Activated naive CD8-positive, alpha-beta T cell treated with anti-CD3 and anti-CD28 coated beads, Interleukin-2, amount 10 ng/mL, durations not matched to agents 7 days and 5 days (primary cell): ENCODE measurements at regions not wholly inside any gene's neighbourhood (a gene's known extent, or its start where the extent isn't known, plus 50 kb on each side); places are given as distances from the start of the nearest gene placed in this dataset.

Source experiments
- ATAC-seq: fragments of 150-1000 bp; cut with Tn5 transposase; one replicate; pipeline ENCODE4 v1.10.0; 2021; ENCODE audit warnings: low read depth, moderate library complexity
- POLR2A ChIA-PET: fragments of 350-600 bp; sonication (Branson Sonifier 250); formaldehyde crosslinking; loops from one replicate; lab custom pipeline; 2021; ENCODE audit warnings: antibody characterized with exemption; lab: Charles Lee
- DNase-seq: peaks from one replicate; pipeline ENCODE4 v3.0.0; 2021
- H3K27ac Mint-ChIP-seq: one replicate; pipeline ENCODE4 v1.8.0; 2022; ENCODE audit warnings: mild to moderate bottlenecking, mixed read lengths
- H3K27me3 Mint-ChIP-seq: one replicate; pipeline ENCODE4 v1.8.0; 2022; ENCODE audit warnings: mild to moderate bottlenecking, moderate library complexity, mixed read lengths
- H3K36me3 Mint-ChIP-seq: one replicate; pipeline ENCODE4 v1.8.0; 2021; ENCODE audit warnings: mild to moderate bottlenecking, mixed read lengths
- H3K4me1 Mint-ChIP-seq: one replicate; pipeline ENCODE4 v1.8.0; 2021; ENCODE audit warnings: mixed read lengths
- H3K4me3 Mint-ChIP-seq: one replicate; pipeline ENCODE4 v1.8.0; 2022; ENCODE audit warnings: mild to moderate bottlenecking, moderate library complexity, mixed read lengths
- H3K9me3 Mint-ChIP-seq: one replicate; pipeline ENCODE4 v1.8.0; 2021; ENCODE audit warnings: mixed read lengths

DNA sequence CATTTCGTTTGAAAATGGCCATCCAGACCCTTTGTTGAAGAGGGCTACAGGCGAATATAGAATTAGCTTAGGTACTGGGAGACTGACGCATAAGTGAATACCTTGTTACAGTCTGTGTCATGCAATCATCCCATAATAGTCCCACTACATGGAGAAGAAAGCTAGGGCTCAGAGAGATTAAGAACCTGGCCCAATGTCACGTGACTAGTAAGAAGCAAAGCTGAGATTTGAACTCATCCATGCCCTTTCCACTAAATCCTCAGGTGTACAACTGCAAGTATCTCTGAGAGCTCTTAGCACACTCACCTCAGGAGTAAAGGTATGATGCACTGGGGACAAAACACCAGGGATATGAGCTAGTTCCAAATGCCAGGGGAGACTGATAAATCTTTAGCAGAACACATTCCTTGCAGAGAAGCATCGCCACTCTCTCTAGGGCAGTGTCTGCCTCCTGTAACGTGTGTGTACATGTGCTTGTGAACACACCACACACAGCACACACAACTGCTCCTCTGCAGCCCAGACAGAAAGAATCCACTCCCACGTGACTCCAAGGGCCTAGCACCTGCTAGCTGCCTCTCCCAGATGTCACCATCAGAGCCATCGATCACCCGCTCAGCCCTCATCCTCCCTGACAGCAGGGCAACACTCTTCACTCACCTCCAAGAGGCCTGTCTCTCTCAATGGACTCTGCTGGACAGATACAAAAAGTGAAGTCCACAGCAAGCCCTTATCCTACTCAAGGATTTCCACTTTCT lies 402.8 kb downstream of the NXPE2 start:
- Mint-ChIP-seq H3K4me1 (no peaks in the 10 kb centered on the region), H3K4me3 (no peak overlapping the region), H3K27ac (no peak overlapping the region), H3K9me3 (no peaks in the 10 kb centered on the region), H3K36me3 (no peaks in the 10 kb centered on the region), H3K27me3 (no peaks in the 10 kb centered on the region)
- no peak for DNase-seq
- ATAC-seq = no peak
- POLR2A ChIA-PET = no interaction called here

DNA sequence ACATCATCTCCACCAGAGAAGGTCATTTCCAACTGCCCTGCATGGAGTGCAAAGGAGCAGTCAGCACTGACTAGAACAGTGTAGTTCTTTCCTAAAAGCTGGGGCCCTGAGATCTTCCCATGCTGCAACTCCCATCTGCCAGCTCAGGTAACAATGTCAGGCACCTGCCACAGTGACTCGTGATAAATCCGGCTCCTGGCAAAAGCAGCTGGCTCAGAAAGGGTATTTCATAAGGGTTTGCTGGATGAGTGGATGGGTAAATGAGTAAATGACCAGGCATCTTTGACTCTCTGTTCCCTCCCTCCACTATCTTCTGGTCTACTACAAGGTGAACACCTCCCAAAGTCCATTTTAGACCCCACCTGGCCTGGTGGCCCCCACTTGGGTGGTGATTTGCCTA lies 403.6 kb downstream of the NXPE2 start:
- POLR2A ChIA-PET = no interaction called here
- no peak overlapping the region for H3K27ac Mint-ChIP-seq
- no peaks in the 10 kb centered on the region for H3K27me3 Mint-ChIP-seq
- H3K9me3 Mint-ChIP-seq = no peaks in the 10 kb centered on the region
- no peaks in the 10 kb centered on the region for H3K4me1 Mint-ChIP-seq
- ATAC-seq (no peak), DNase-seq (no peak)
- H3K36me3 Mint-ChIP-seq = no peaks in the 10 kb centered on the region
- H3K4me3 Mint-ChIP-seq = no peak overlapping the region

- no peaks in the 10 kb centered on the region for H3K4me1 Mint-ChIP-seq
- no peak for DNase-seq
- no peak overlapping the region for H3K4me3 Mint-ChIP-seq
- no peak overlapping the region for H3K27ac Mint-ChIP-seq
- POLR2A ChIA-PET = no interaction called here
- no peaks in the 10 kb centered on the region for H3K36me3 Mint-ChIP-seq
- no peaks in the 10 kb centered on the region for H3K27me3 Mint-ChIP-seq
- no peak for ATAC-seq
- H3K9me3 Mint-ChIP-seq = no peaks in the 10 kb centered on the region
Measured at GRCh38 chr11:115083144-115083806, 404.9 kb downstream of the NXPE2 start.

DNA sequence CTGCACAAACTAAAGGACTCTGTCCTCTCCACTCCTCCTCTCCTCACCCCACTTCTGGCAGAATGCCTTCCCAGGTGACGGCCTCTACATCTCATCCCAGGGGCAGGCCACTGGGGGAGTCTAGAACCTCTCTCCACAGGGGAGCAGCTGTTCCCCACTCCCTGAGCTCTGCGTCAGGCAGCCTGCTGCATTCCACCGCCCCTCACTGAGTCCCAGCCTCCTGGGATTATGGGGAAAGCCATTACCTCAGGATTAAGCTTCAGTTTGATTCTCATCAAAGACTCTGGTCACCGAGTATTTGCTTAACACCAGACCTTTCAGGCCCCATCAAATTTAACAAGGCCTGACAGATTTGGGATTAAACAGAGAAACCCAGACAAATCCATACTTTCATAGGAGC lies 405.9 kb downstream of the NXPE2 start:
- no peaks in the 10 kb centered on the region for H3K27me3 Mint-ChIP-seq
- DNase-seq = no peak
- H3K9me3 Mint-ChIP-seq = no peaks in the 10 kb centered on the region
- no peak overlapping the region for H3K27ac Mint-ChIP-seq
- ATAC-seq = no peak
- no peak overlapping the region for H3K4me3 Mint-ChIP-seq
- POLR2A ChIA-PET = no interaction called here
- H3K36me3 Mint-ChIP-seq = no peaks in the 10 kb centered on the region
- H3K4me1 Mint-ChIP-seq = no peaks in the 10 kb centered on the region

GRCh38 chr11:115085461-115086210 lies 407.3 kb downstream of the NXPE2 start:
- Mint-ChIP-seq H3K9me3 (no peaks in the 10 kb centered on the region), H3K36me3 (no peaks in the 10 kb centered on the region), H3K27me3 (no peaks in the 10 kb centered on the region), H3K4me3 (no peak overlapping the region), H3K27ac (no peak overlapping the region), H3K4me1 (no peaks in the 10 kb centered on the region)
- DNase-seq (no peak), ATAC-seq (no peak)
- POLR2A ChIA-PET = no interaction called here

- ATAC-seq = no peak
- DNase-seq = no peak
- Mint-ChIP-seq H3K36me3 (no peaks in the 10 kb centered on the region), H3K4me1 (no peaks in the 10 kb centered on the region), H3K27ac (no peak overlapping the region), H3K27me3 (no peaks in the 10 kb centered on the region), H3K9me3 (peaks cover 3% of the 10 kb centered on the region), H3K4me3 (no peak overlapping the region)
- POLR2A ChIA-PET = no interaction called here
Measured at GRCh38 chr11:115087791-115088190, 409.5 kb downstream of the NXPE2 start.

DNA sequence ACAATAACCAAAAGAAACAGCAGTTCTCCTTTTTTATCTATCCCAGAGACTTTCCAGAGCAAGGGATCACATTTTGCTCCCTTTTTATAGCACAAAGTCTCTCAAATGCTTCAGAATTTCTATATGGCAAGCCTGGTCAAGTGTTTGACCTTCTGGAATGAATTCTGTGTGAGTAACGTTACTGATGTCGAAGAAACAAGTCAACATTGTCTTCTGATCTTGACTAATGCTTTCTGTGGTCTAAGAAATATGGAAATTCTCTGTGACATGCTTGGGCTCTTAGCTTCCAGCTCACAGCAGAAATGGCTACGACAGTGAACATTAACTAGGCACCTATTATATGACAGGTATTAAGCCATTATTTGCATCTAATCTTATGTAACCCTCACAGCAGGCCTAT lies 411.7 kb downstream of the CADM1 start:
- POLR2A ChIA-PET = no interaction called here
- Mint-ChIP-seq H3K4me1 (no peaks in the 10 kb centered on the region), H3K27ac (no peak overlapping the region), H3K4me3 (no peak overlapping the region), H3K27me3 (no peaks in the 10 kb centered on the region), H3K9me3 (peaks cover 3% of the 10 kb centered on the region), H3K36me3 (no peaks in the 10 kb centered on the region)
- no peak for DNase-seq
- no peak for ATAC-seq

DNA sequence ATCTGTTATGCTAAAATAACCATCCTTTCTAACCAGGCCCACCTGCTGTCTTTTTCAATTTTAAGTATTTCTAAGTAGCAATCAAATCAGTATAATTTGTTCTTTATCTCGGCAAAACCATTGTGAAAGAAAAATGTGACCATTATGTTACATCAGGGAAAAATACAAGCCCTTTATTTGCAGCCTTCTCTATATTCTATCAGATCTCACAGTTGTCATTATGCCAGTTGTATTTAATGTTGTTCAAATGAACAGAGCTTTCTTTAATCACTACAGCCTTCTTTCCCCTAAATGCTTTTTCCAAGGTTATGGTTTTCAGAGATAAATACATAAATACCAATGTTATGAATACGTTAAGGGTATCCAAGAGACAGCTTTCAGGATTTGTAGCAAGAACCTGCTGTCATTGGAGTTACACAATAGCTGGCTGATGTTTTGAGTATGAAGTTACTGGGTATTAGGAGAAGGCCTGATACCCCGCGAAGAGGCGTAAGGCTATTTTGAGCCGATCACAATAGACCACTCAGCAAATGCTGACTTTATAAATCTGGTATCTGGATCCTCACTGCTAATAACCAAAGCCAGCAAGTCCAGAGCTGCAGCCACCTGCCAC lies 406.3 kb downstream of the CADM1 start:
- DNase-seq (no peak), ATAC-seq (no peak)
- no peaks in the 10 kb centered on the region for H3K4me1 Mint-ChIP-seq
- H3K27ac Mint-ChIP-seq = no peak overlapping the region
- POLR2A ChIA-PET = no interaction called here
- peaks cover 1% of the 10 kb centered on the region for H3K9me3 Mint-ChIP-seq
- no peaks in the 10 kb centered on the region for H3K36me3 Mint-ChIP-seq
- no peaks in the 10 kb centered on the region for H3K27me3 Mint-ChIP-seq
- no peak overlapping the region for H3K4me3 Mint-ChIP-seq

DNA sequence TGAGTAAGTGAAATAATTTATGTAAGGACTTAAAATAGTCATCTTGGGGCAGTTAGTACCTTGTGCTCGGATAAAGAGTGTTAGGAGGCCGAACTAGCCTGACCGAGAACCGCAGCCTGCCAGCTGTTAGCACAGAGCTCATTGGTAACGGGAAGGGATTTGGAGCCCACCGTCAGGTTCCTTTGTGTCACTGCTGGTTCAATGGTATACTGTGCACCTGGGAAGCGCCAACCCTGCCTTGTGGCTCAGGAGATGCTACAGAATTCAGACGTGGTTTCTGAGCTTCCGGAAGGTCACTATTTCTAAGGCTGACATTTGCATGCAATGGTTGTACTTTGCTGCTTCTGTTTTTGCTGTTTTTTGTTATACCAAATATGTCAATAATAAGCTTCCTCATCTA lies 403.5 kb downstream of the CADM1 start:
- H3K36me3 Mint-ChIP-seq = no peaks in the 10 kb centered on the region
- H3K27ac Mint-ChIP-seq = no peak overlapping the region
- ATAC-seq = no peak
- H3K4me3 Mint-ChIP-seq = no peak overlapping the region
- no peak for DNase-seq
- no peaks in the 10 kb centered on the region for H3K4me1 Mint-ChIP-seq
- peaks cover 1% of the 10 kb centered on the region for H3K9me3 Mint-ChIP-seq
- H3K27me3 Mint-ChIP-seq = no peaks in the 10 kb centered on the region
- POLR2A ChIA-PET = no interaction called here

- H3K4me1 Mint-ChIP-seq = no peaks in the 10 kb centered on the region
- H3K27ac Mint-ChIP-seq = no peak overlapping the region
- H3K4me3 Mint-ChIP-seq = no peak overlapping the region
- peaks cover 1% of the 10 kb centered on the region for H3K9me3 Mint-ChIP-seq
- H3K36me3 Mint-ChIP-seq = no peaks in the 10 kb centered on the region
- POLR2A ChIA-PET = no interaction called here
- DNase-seq = no peak
- ATAC-seq = no peak
- peaks cover 2% of the 10 kb centered on the region for H3K27me3 Mint-ChIP-seq
Measured at GRCh38 chr11:115103921-115104320, 400.3 kb downstream of the CADM1 start.

DNA sequence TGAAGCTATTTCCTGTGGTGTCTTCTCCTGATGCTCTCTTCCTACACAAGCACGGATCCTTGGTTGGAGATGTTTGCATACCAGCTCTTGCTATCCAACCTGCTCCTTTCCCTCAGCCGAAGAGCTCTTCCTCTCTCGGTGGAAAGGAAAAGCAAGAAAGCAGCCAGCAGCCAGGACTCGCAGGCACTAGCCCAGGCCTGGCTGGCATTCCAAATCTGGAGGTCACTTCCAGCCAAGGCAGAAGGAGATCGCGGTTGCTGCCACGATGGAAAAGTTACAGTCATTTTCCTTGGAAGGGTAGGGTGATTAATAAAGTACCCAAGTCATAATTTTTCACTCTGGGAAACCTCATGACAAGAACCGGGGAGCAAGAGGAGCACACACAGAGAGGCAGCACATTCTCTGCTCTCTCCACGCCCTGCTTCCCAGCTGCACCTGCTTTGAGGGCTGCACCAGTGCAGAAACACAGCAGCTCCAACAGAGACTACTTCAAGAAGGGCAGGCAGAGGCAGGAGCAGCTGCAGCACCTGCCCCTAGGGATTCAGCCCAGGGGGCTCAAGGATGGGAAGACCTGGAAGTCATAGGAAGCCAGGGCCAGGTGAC lies 399.3 kb downstream of the CADM1 start:
- Mint-ChIP-seq H3K27me3 (peaks cover 2% of the 10 kb centered on the region), H3K9me3 (no peaks in the 10 kb centered on the region), H3K4me1 (no peaks in the 10 kb centered on the region), H3K36me3 (no peaks in the 10 kb centered on the region), H3K4me3 (no peak overlapping the region), H3K27ac (no peak overlapping the region)
- POLR2A ChIA-PET = no interaction called here
- ATAC-seq (no peak), DNase-seq (no peak)

GRCh38 chr11:115111066-115111465 lies 393.1 kb downstream of the CADM1 start:
- no peak overlapping the region for H3K4me3 Mint-ChIP-seq
- ATAC-seq (no peak), DNase-seq (no peak)
- no peaks in the 10 kb centered on the region for H3K9me3 Mint-ChIP-seq
- no peaks in the 10 kb centered on the region for H3K27me3 Mint-ChIP-seq
- H3K36me3 Mint-ChIP-seq = no peaks in the 10 kb centered on the region
- H3K27ac Mint-ChIP-seq = no peak overlapping the region
- no peaks in the 10 kb centered on the region for H3K4me1 Mint-ChIP-seq
- POLR2A ChIA-PET = no interaction called here

DNA sequence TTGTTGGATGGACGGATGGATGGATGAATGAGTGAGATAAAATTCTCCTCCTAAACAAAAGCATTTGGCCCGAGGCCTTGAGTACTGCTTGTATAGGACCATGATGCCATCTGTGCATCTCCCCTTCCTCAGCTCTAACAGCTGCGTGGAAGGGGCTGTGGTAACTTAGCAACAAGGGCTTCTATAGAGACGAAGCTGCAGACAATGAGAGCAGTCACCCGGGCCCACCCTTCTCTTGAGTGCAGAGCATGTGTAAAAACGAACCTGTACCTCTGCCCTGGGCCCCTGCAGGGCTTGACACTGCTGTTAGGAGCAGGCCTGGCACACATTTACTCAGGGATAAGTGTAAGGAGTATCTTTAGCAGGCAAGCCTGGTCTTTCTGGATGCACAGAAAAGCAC lies 391.5 kb downstream of the CADM1 start:
- ATAC-seq (no peak), DNase-seq (no peak)
- Mint-ChIP-seq H3K9me3 (no peaks in the 10 kb centered on the region), H3K4me1 (no peaks in the 10 kb centered on the region), H3K4me3 (no peak overlapping the region), H3K27me3 (peaks cover 4% of the 10 kb centered on the region), H3K36me3 (no peaks in the 10 kb centered on the region), H3K27ac (no peak overlapping the region)
- POLR2A ChIA-PET = no interaction called here
